ENCODE measurements at regions not wholly inside any gene's neighbourhood (a gene's known extent, or its start where the extent isn't known, plus 50 kb on each side); places are given as distances from the start of the nearest gene placed in this dataset.

GRCh38 chr3:134085034-134085775 lies 55.5 kb upstream of the SLCO2A1 start:
- H3K27me3 Mint-ChIP-seq = peaks cover 11% of the 10 kb centered on the region
- no peaks in the 10 kb centered on the region for H3K4me1 Mint-ChIP-seq
- H3K27ac Mint-ChIP-seq = no peak overlapping the region
- H3K36me3 Mint-ChIP-seq (ENCODE audit: low read depth) = no peaks in the 10 kb centered on the region
- no peaks in the 10 kb centered on the region for H3K9me3 Mint-ChIP-seq
- H3K4me3 Mint-ChIP-seq = no peak overlapping the region
- POLR2A ChIA-PET = no interaction called here
- DNase-seq = no peak
- CTCF ChIA-PET = no interaction called here

GRCh38 chr3:134084242-134084950 lies 54.7 kb upstream of the SLCO2A1 start:
- H3K9me3 Mint-ChIP-seq = no peaks in the 10 kb centered on the region
- POLR2A ChIA-PET = no interaction called here
- H3K27me3 Mint-ChIP-seq = peaks cover 11% of the 10 kb centered on the region
- no peak overlapping the region for H3K27ac Mint-ChIP-seq
- DNase-seq = no peak
- H3K4me3 Mint-ChIP-seq = no peak overlapping the region
- no peaks in the 10 kb centered on the region for H3K36me3 Mint-ChIP-seq (ENCODE audit: low read depth)
- no peaks in the 10 kb centered on the region for H3K4me1 Mint-ChIP-seq
- CTCF ChIA-PET = no interaction called here

- Mint-ChIP-seq H3K4me3 (no peak overlapping the region), H3K27me3 (peaks cover 6% of the 10 kb centered on the region), H3K4me1 (no peaks in the 10 kb centered on the region), H3K9me3 (no peaks in the 10 kb centered on the region), H3K36me3 (ENCODE audit: low read depth) (no peaks in the 10 kb centered on the region), H3K27ac (no peak overlapping the region)
- DNase-seq = no peak
- ChIA-PET CTCF (interaction anchor here (0.6 kb wide), 1 partner anchor 41 kb away, joined by 3 read pairs; no protein-coding TSS in a partner anchor), POLR2A (no interaction called here)
Observed at GRCh38 chr3:134083626-134084241, 54.0 kb upstream of the SLCO2A1 start.

GRCh38 chr3:134083008-134083407 lies 53.3 kb upstream of the SLCO2A1 start:
- DNase-seq = no peak
- CTCF ChIA-PET = interaction anchor here (0.6 kb wide), 1 partner anchor 40 kb away, joined by 3 read pairs; no protein-coding TSS in a partner anchor
- H3K4me1 Mint-ChIP-seq = no peaks in the 10 kb centered on the region
- no peak overlapping the region for H3K4me3 Mint-ChIP-seq
- H3K9me3 Mint-ChIP-seq = no peaks in the 10 kb centered on the region
- no peaks in the 10 kb centered on the region for H3K36me3 Mint-ChIP-seq (ENCODE audit: low read depth)
- H3K27me3 Mint-ChIP-seq = peaks cover 6% of the 10 kb centered on the region
- H3K27ac Mint-ChIP-seq = no peak overlapping the region
- POLR2A ChIA-PET = no interaction called here

- no peak for DNase-seq
- Mint-ChIP-seq H3K4me1 (no peaks in the 10 kb centered on the region), H3K36me3 (ENCODE audit: low read depth) (no peaks in the 10 kb centered on the region), H3K27me3 (peaks cover 6% of the 10 kb centered on the region), H3K9me3 (no peaks in the 10 kb centered on the region), H3K27ac (no peak overlapping the region), H3K4me3 (no peak overlapping the region)
- ChIA-PET POLR2A (no interaction called here), CTCF (no interaction called here)
Observed at GRCh38 chr3:134082582-134082981, 52.9 kb upstream of the SLCO2A1 start.

- Mint-ChIP-seq H3K4me1 (no peaks in the 10 kb centered on the region), H3K27me3 (peaks cover 8% of the 10 kb centered on the region), H3K36me3 (ENCODE audit: low read depth) (no peaks in the 10 kb centered on the region), H3K27ac (no peak overlapping the region), H3K9me3 (no peaks in the 10 kb centered on the region), H3K4me3 (no peak overlapping the region)
- CTCF ChIA-PET = no interaction called here
- POLR2A ChIA-PET = no interaction called here
- no peak for DNase-seq
Observed at GRCh38 chr3:134081211-134081610, 51.5 kb upstream of the SLCO2A1 start.

GRCh38 chr3:134080761-134081160 lies 51.0 kb upstream of the SLCO2A1 start:
- peaks cover 8% of the 10 kb centered on the region for H3K27me3 Mint-ChIP-seq
- H3K27ac Mint-ChIP-seq = no peak overlapping the region
- no peak overlapping the region for H3K4me3 Mint-ChIP-seq
- H3K9me3 Mint-ChIP-seq = no peaks in the 10 kb centered on the region
- no peak for DNase-seq
- POLR2A ChIA-PET = no interaction called here
- H3K36me3 Mint-ChIP-seq (ENCODE audit: low read depth) = no peaks in the 10 kb centered on the region
- CTCF ChIA-PET = no interaction called here
- H3K4me1 Mint-ChIP-seq = no peaks in the 10 kb centered on the region

GRCh38 chr3:134079761-134080160 lies 50.0 kb upstream of the SLCO2A1 start:
- no peak for DNase-seq
- ChIA-PET POLR2A (no interaction called here), CTCF (no interaction called here)
- no peaks in the 10 kb centered on the region for H3K4me1 Mint-ChIP-seq
- no peaks in the 10 kb centered on the region for H3K9me3 Mint-ChIP-seq
- H3K4me3 Mint-ChIP-seq = no peak overlapping the region
- H3K36me3 Mint-ChIP-seq (ENCODE audit: low read depth) = no peaks in the 10 kb centered on the region
- H3K27ac Mint-ChIP-seq = no peak overlapping the region
- H3K27me3 Mint-ChIP-seq = peaks cover 8% of the 10 kb centered on the region

All from activated CD4-positive, alpha-beta memory T cell treated with anti-CD3 and anti-CD28 coated beads, Interleukin-2, amount 10 ng/mL, durations not matched to agents 7 days and 5 days (primary cell).